H1 (cell line): ENCODE measurements at regions not wholly inside any gene's neighbourhood (a gene's known extent, or its start where the extent isn't known, plus 50 kb on each side); places are given as distances from the start of the nearest gene placed in this dataset.

Experiments used
- CTCF ChIA-PET: fragments of 300-600 bp; sonication (Branson Sonifier 250); formaldehyde crosslinking; loops from one replicate; lab custom pipeline; 2021; ENCODE audit not compliant: partially characterized antibody; lab: Charles Lee
- POLR2A ChIA-PET: fragments of 300-600 bp; sonication (Branson Sonifier 250); formaldehyde crosslinking; loops from one replicate; lab custom pipeline; 2021; ENCODE audit warnings: inconsistent platforms; ENCODE audit not compliant: partially characterized antibody; lab: Charles Lee
- DNase-seq, 2 experiments: peaks; one replicate each; pipeline versions ENCODE4 v3.0.0 to v3.0.0-alpha.2; 2010 to 2022; ENCODE audit warnings: low spot score in 2 of 2, low read depth in 1 of 2, mixed read lengths in 1 of 2
- FAIRE-seq: peaks from 2 replicates; lab custom pipeline; 2011; peaks lifted over from hg19 to GRCh38; lab: Jason Lieb, UNC
- H2AFZ ChIP-seq: 2 replicates; pipeline ENCODE4 v1.8.1; 2012; ENCODE audit warnings: low read length, inconsistent platforms
- H2AK5ac ChIP-seq: 2 replicates; pipeline ENCODE4 v1.6.1; 2013; ENCODE audit warnings: low read depth, low read length
- H2BK120ac ChIP-seq: replicated peaks from 2 replicates; pipeline ENCODE3; 2013; ENCODE audit warnings: low read depth, low read length, inconsistent platforms
- H2BK12ac ChIP-seq: 2 replicates; pipeline ENCODE4 v1.6.1; 2013; ENCODE audit warnings: low read depth, low read length
- H2BK15ac ChIP-seq: 2 replicates; pipeline ENCODE4 v1.6.1; 2013; ENCODE audit warnings: low read length
- H2BK20ac ChIP-seq: 2 replicates; pipeline ENCODE4 v1.6.1; 2013; ENCODE audit warnings: low read length
- H2BK5ac ChIP-seq: 2 replicates; pipeline ENCODE4 v1.6.1; 2013; ENCODE audit warnings: low read depth, low read length
- H3K14ac ChIP-seq: 2 replicates; pipeline ENCODE4 v1.6.1; 2013; ENCODE audit warnings: inconsistent platforms; ENCODE audit not compliant: insufficient read length
- H3K18ac ChIP-seq: 2 replicates; pipeline ENCODE4 v1.6.1; 2013; ENCODE audit warnings: low read length; ENCODE audit errors: extremely low read depth
- H3K23ac ChIP-seq: 2 replicates; pipeline ENCODE4 v1.6.1; 2013; ENCODE audit warnings: inconsistent platforms; ENCODE audit not compliant: insufficient read length
- H3K23me2 ChIP-seq: 2 replicates; pipeline ENCODE4 v1.6.1; 2013; ENCODE audit warnings: low read depth, low read length
- H3K27ac ChIP-seq: 2 replicates; pipeline ENCODE4 v1.6.1; 2011; ENCODE audit warnings: low read depth, low read length, inconsistent platforms
- H3K27me3 ChIP-seq, 4 experiments: replicated peaks in 1 of 4; 1 replicate in 1 of 4; 2 replicates in 3 of 4; pipeline versions ENCODE4 v1.6.1 to v1.8.1; 2011 to 2013; ENCODE audit warnings: low read length in 3 of 4, mild to moderate bottlenecking in 3 of 4, inconsistent platforms in 2 of 4, mixed read lengths in 2 of 4, moderate library complexity in 1 of 4; ENCODE audit not compliant: control insufficient read depth in 3 of 4, insufficient read depth in 3 of 4; ENCODE audit errors: extremely low read depth in 1 of 4
- H3K36me3 ChIP-seq, 4 experiments: 2 replicates each; pipeline versions ENCODE4 v1.6.1 to v1.8.1; 2011 to 2013; ENCODE audit warnings: mild to moderate bottlenecking in 4 of 4, low read length in 3 of 4, moderate library complexity in 2 of 4, control low read depth in 1 of 4, inconsistent platforms in 1 of 4; ENCODE audit not compliant: insufficient read depth in 4 of 4, control insufficient read depth in 2 of 4
- H3K4ac ChIP-seq: replicated peaks from 2 replicates; pipeline ENCODE3; 2013; ENCODE audit warnings: low read length, low read depth, mixed read lengths, inconsistent platforms; ENCODE audit not compliant: insufficient read length
- H3K4me1 ChIP-seq, 4 experiments: replicated peaks in 1 of 4; 1 replicate in 1 of 4; 2 replicates in 3 of 4; pipeline versions ENCODE4 v1.6.1 to v1.8.1; 2011 to 2013; ENCODE audit warnings: low read length in 3 of 4, inconsistent platforms in 2 of 4, mixed read lengths in 1 of 4; ENCODE audit not compliant: insufficient read depth in 4 of 4, control insufficient read depth in 3 of 4
- H3K4me2 ChIP-seq, 2 experiments: 2 replicates each; pipeline versions ENCODE4 v1.6.1 to v1.8.1; 2011 to 2013; ENCODE audit warnings: low read depth in 2 of 2, low read length in 2 of 2, control low read depth in 1 of 2, inconsistent platforms in 1 of 2, mild to moderate bottlenecking in 1 of 2; ENCODE audit not compliant: insufficient read depth in 1 of 2
- H3K4me3 ChIP-seq, 4 experiments: fragments of 200-600, 300-600 bp in 1 of 4; sonication (generic), shearing (Covaris generic), sonication (Bioruptor Twin) in 1 of 4; 2 replicates each; pipeline versions ENCODE4 v1.5.1 to v1.8.1; 2011 to 2016; ENCODE audit warnings: low read length in 4 of 4, low read depth in 3 of 4, control low read depth in 2 of 4, inconsistent platforms in 2 of 4, mild to moderate bottlenecking in 2 of 4, mixed read lengths in 1 of 4, moderate library complexity in 1 of 4; ENCODE audit not compliant: insufficient read depth in 2 of 4; ENCODE audit errors: extremely low read depth in 1 of 4
- H3K56ac ChIP-seq: replicated peaks from 2 replicates; pipeline ENCODE3; 2013; ENCODE audit warnings: low read depth, mild to moderate bottlenecking, mixed read lengths, low read length, inconsistent platforms; ENCODE audit not compliant: insufficient read length
- H3K79me1 ChIP-seq: 2 replicates; pipeline ENCODE4 v1.6.1; 2013; ENCODE audit warnings: low read depth, low read length, control low read depth
- H3K79me2 ChIP-seq, 2 experiments: 2 replicates each; pipeline versions ENCODE4 v1.6.1 to v1.8.1; 2012 to 2013; ENCODE audit warnings: low read length in 2 of 2, mild to moderate bottlenecking in 2 of 2, inconsistent platforms in 1 of 2; ENCODE audit not compliant: insufficient read depth in 2 of 2, control insufficient read depth in 1 of 2
- H3K9ac ChIP-seq, 4 experiments: replicated peaks in 1 of 4; 1 replicate in 1 of 4; 2 replicates in 3 of 4; pipeline versions ENCODE4 v1.6.1 to v1.8.1; 2011 to 2013; ENCODE audit warnings: low read depth in 3 of 4, low read length in 3 of 4, control low read depth in 2 of 4, mild to moderate bottlenecking in 2 of 4, moderate library complexity in 2 of 4, inconsistent platforms in 1 of 4; ENCODE audit errors: extremely low read depth in 1 of 4
- H3K9me3 ChIP-seq, 2 experiments: 2 replicates each; pipeline versions ENCODE4 v1.6.1 to v1.8.1; 2012 to 2013; ENCODE audit warnings: mild to moderate bottlenecking in 2 of 2, moderate library complexity in 2 of 2, control low read depth in 1 of 2, inconsistent platforms in 1 of 2, low read depth in 1 of 2, low read length in 1 of 2, mixed read lengths in 1 of 2; ENCODE audit not compliant: insufficient read depth in 2 of 2
- H4K20me1 ChIP-seq, 2 experiments: replicated peaks in 1 of 2; 2 replicates each; pipeline versions ENCODE3 to v1.8.1; 2011 to 2013; ENCODE audit warnings: inconsistent platforms in 2 of 2, low read length in 2 of 2, mild to moderate bottlenecking in 1 of 2; ENCODE audit not compliant: insufficient read depth in 2 of 2, control insufficient read depth in 1 of 2
- H4K5ac ChIP-seq: 2 replicates; pipeline ENCODE4 v1.6.1; 2013; ENCODE audit warnings: low read length, low read depth, mixed read lengths, inconsistent platforms; ENCODE audit not compliant: insufficient read length
- H4K8ac ChIP-seq: 2 replicates; pipeline ENCODE4 v1.8.0; 2013; ENCODE audit warnings: mild to moderate bottlenecking, moderate library complexity, low read length, inconsistent platforms; ENCODE audit not compliant: insufficient read depth; ENCODE audit errors: extremely low read depth
- H4K91ac ChIP-seq: replicated peaks from 2 replicates; pipeline ENCODE3; 2013; ENCODE audit warnings: low read length, mixed read lengths, inconsistent platforms; ENCODE audit not compliant: insufficient read length
- BRCA1 ChIP-seq: IDR thresholded peaks from 2 replicates; pipeline ENCODE4 v1.6.1; 2012; ENCODE audit warnings: low read depth, low read length, improper control_type of control experiment
- CBX8 ChIP-seq: fragments of 300-800, 300-1000 bp; sonication (generic); IDR thresholded peaks from 2 replicates; pipeline ENCODE4 v1.7.1; 2016; ENCODE audit warnings: low read depth, low read length, borderline replicate concordance
- CHD2 ChIP-seq: IDR thresholded peaks from 2 replicates; pipeline ENCODE4 v1.6.1; 2012; ENCODE audit warnings: low read length, improper control_type of control experiment
- E2F6 ChIP-seq: IDR thresholded peaks from 2 replicates; pipeline ENCODE4 v1.6.1; 2012; ENCODE audit warnings: inconsistent platforms
- FOSL1 ChIP-seq: IDR thresholded peaks from 2 replicates; pipeline ENCODE4 v1.6.1; 2011; ENCODE audit warnings: mild to moderate bottlenecking, low read depth, low read length, moderate library complexity; ENCODE audit not compliant: insufficient read depth
- PHF8 ChIP-seq: fragments of 200-600 bp; sonication (generic); conservative IDR thresholded peaks from 2 replicates; pipeline ENCODE4 v1.7.1; 2012; ENCODE audit warnings: low read depth, mild to moderate bottlenecking, inconsistent platforms, low read length, moderate library complexity
- POLR2A ChIP-seq, 2 experiments: IDR thresholded peaks; 1 replicate in 1 of 2; 2 replicates in 1 of 2; pipeline ENCODE4 v1.6.1; 2011; ENCODE audit warnings: low read depth in 2 of 2, low read length in 2 of 2, mild to moderate bottlenecking in 2 of 2; ENCODE audit errors: control extremely low read depth in 1 of 2
- RBBP5 ChIP-seq: IDR thresholded peaks from 2 replicates; pipeline ENCODE4 v1.7.1; 2012; ENCODE audit warnings: low read depth, mild to moderate bottlenecking, inconsistent platforms, low read length, moderate library complexity, borderline replicate concordance
- RFX5 ChIP-seq: IDR thresholded peaks from 2 replicates; pipeline ENCODE4 v1.6.1; 2011; ENCODE audit warnings: low read depth, low read length, improper control_type of control experiment, borderline replicate concordance
- RXRA ChIP-seq: IDR thresholded peaks from 2 replicates; pipeline ENCODE4 v1.6.1; 2011; ENCODE audit warnings: low read depth, mild to moderate bottlenecking, low read length, moderate library complexity; ENCODE audit not compliant: insufficient read depth
- WGBS, 2 experiments: shearing (Covaris generic) in 1 of 2; methylation state at CpG; one replicate each; pipeline versions ENCODE4 v1.1.6 to v1.1.7; 2013 to 2015; ENCODE audit warnings: low lambda C conversion rate in 2 of 2, mixed read lengths in 2 of 2, inconsistent platforms in 1 of 2, low coverage in 1 of 2, missing lambda C conversion rate in 1 of 2; ENCODE audit not compliant: insufficient replicate concordance in 2 of 2, insufficient coverage in 1 of 2, insufficient read length in 1 of 2; ENCODE audit errors: extremely low coverage in 1 of 2, missing lambda C conversion rate in 1 of 2; 5-methylcytosine and 5-hydroxymethylcytosine counted together

- DNase-seq (no peak), FAIRE-seq (no peak)
- ChIA-PET POLR2A (no interaction called here), CTCF (no interaction called here)
- Histone ChIP-seq H2AK5ac (no peak overlapping the region), H3K4me3 (no peak overlapping the region), H2AFZ (no peak overlapping the region), H3K27me3 (no peaks in the 10 kb centered on the region), H3K14ac (no peak overlapping the region), H3K4me1 (no peaks in the 10 kb centered on the region), H2BK15ac (no peak overlapping the region), H2BK5ac (no peak overlapping the region), H3K23ac (no peak overlapping the region), H3K23me2 (no peaks in the 10 kb centered on the region), H2BK12ac (no peak overlapping the region), H2BK20ac (no peak overlapping the region), H3K9me3 (no peaks in the 10 kb centered on the region), H3K27ac (no peak overlapping the region), H3K18ac (no peak overlapping the region), H3K79me1 (no peaks in the 10 kb centered on the region), H3K4me2 (no peak overlapping the region), H4K20me1 (no peaks in the 10 kb centered on the region), H3K79me2 (no peaks in the 10 kb centered on the region), H3K9ac (no peak overlapping the region), H4K8ac (no peak overlapping the region), H3K36me3 (no peaks in the 10 kb centered on the region), H4K5ac (no peak overlapping the region), H3K56ac (no peak overlapping the region), H2BK120ac (no peak overlapping the region), H3K4ac (no peak overlapping the region), H4K91ac (no peak overlapping the region)
- TF ChIP-seq RFX5 (no peak), BRCA1 (no peak), PHF8 (no peak), RBBP5 (no peak), E2F6 (no peak), CBX8 (no peak), FOSL1 (no peak), RXRA (no peak), POLR2A (IDR thresholded peaks at IDR 0.05; ENCODE audit: control extremely low read depth in 1 of 2, low read depth in 2 of 2, low read length in 2 of 2) (no peak), CHD2 (no peak)
- WGBS, 2 experiments = 96% methylated on average over 2 of the region's 2 CpGs; no CpG with 5 or more reads in 1 of the 2 experiments
These were observed 362.1 kb upstream of the AGTR1 start for GRCh38 chr3:148335612-148336011.
